GM19328 (cell line): ENCODE measurements at regions not wholly inside any gene's neighbourhood (a gene's known extent, or its start where the extent isn't known, plus 50 kb on each side); places are given as distances from the start of the nearest gene placed in this dataset.
A peak's percentile ranks its signal among the peaks of the same experiment; 100 is the strongest.

Experiments used
- ATAC-seq: cut with Tn5 transposase; IDR thresholded peaks from one replicate; pipeline ENCODE4 v1.9.1; 2021; ENCODE audit warnings: mild to moderate bottlenecking, moderate library complexity; ENCODE audit not compliant: unreplicated experiment

DNA sequence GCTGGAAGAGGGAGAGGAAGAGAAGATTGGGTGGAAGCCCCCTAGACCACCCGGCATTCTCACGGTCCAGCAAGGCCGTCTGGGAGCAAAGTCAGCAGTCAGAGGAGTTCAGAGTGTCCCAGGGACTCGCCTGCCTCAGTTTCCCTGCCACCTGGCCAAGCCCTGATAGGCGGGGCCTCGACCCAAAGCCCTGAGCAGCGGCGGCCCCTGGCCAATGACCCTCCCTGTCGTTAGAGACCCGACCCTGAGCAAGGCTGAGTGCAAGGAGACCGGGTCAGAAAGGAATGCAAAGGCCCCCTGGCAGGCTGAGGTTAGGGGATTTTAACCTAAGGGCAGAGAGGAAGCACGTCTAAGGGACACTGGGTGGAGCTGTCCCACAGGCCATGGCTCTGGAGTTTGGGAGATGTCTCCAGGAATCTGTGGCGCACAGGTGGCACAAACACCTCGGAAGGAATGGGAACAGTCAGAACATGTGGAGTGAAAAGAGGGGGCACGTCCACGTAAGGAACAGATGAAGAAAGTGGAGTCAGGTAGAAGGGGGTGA, 196.8 kb upstream of the PDE1C start:
- no peak for ATAC-seq

DNA sequence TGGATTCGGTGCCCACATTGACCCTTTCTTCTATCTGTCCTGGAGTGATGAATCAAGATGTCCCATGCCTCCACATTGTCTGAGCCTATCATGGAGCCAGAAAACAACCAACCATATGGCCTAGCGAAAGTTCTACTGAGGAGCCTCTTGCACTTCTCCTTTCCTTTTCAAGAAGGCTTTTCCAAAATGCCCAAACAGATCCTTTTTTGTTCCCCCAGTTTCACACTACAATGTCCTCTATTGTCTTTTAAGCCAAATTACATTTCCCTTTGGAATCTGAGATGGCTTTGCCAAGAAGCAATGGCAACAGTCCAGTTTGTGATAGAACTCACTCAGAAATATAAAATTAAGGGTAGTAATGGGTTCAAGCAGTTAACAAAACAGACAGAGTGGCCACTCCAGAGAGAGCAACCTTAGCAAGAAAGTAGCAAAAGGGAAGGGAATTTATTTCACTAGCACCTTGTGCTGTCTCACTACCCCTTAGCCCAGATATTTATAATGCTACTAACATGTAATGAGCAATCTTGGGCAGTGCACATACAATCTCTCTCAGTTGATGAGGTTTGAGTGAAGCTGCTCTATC, 194.6 kb upstream of the PDE1C start:
- no peak for ATAC-seq

DNA sequence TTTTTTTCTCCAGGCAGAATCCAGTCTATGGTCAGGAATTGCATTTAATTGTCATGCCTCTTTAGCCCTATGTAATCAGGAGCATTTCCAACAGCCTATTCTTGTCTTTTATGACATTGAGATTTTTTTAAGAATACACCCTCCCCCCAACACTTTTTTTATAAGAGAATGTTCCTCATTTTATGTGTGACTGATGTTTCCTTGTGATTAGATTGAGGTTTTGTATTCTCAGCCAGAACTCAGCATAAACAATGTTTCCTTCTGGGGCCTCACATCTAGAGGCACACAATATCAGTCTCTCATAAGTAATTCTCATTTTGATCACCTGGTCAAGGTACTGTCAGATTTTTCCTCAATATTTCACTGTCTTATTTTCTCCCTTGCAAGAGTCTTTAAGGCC, 193.4 kb upstream of the PDE1C start:
- ATAC-seq: no peak

DNA sequence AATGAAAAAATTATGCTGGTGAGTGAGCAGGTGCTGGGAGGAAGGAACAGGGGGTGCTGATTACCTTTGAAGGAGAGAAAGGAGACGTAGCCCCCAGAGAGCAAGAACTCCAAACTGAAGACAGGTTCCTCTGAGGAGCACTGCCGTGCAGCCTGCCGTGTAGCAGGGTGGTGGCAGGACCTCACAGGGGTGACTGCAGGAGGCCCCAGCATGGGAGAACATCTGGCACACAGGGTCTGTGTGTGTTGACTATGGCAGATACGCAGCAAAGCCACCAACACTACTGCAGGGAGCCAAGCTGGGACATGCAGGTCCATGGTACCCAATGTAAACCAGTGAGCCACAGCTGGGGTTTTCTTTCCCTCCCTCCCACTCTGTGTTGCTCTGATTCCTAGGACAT, 192.1 kb upstream of the PDE1C start:
- no peak for ATAC-seq

DNA sequence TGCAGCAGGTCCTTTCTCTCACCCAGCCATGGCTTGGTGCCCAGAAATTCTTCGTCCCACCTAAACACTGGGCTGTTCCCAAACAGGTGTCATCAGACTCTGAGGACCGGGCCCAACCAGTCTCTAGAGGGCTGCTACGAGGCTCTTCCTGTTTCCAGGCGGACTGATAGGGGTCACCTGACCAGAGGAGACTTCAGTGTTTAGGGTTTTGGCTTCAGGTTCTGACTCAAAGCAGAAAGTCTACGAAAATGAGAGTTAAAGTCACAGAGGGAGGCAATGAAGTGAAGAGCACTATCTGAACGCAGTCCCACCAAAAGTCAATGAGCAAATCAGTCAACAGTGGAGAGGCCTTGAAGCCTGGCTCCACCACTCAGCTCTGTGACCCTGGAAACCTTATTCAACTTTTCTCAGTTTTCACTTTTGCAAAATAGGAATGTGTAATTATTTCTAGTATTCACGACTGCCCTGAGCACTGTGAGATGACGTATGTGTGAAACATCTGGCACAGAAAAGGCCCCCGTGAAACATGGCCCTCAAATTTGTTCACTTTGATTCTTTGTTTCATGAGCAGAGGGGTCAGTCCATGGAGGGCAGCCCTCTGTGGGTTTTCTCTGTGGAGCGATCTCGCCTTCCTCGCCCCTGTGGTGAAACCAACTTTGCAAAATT, 189.9 kb upstream of the PDE1C start:
- peak; percentile 89 for ATAC-seq

DNA sequence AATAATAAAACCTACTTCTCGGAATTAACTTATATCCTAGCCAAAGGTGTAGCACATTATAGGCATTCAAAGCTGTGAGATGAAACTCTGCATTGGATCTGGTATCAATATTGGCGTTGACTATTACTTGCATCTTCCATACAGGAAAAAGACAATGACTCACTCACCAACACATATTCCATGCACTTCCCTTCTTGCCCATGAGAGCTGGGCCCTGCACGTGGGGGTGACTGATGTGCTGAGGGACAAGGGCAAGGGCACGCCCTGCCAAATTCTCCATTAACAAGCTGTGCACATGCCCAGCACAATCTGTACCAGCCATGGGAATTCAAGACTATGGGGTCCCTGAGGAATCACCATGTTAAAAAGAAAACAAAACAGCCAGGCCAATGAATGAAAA, 188.1 kb upstream of the PDE1C start:
- no peak for ATAC-seq

DNA sequence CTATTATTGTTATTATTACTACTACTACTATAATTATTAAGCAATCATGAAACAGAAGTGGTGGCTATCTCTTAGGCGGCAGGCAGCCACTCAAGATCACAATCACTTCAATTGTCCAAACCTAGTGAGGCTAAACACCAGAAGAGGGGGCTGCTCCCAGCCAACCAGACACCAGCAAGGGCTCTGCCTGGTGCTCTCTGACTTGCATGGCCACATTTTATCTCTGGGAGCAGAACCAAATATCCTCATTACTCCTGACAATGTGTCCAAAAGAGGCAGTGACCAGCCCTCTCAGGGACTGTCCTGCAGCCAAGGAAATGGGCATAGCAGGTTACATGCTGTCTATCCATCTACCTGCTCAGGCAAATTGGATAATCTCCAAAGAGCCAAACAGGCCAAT, 187.4 kb upstream of the PDE1C start:
- ATAC-seq: no peak

DNA sequence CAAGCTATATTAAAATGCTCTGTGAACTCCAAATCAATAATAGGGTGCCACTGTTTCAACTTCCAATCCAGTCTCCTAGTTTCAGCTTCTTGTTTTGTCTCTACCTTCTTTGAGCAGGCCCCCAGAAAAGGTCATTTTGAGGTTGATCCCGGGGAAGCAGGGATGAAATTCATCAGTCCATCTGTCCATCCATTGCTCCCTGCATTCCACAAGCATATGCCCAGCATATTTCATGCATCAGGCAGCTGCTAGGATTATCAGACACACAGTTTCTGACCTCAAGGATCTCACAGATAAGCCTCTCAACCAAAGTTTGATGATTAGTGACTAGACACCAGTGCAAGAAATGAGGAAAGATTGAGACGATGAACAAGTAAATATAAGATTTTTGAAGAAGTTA, 186.6 kb upstream of the PDE1C start:
- no peak for ATAC-seq

DNA sequence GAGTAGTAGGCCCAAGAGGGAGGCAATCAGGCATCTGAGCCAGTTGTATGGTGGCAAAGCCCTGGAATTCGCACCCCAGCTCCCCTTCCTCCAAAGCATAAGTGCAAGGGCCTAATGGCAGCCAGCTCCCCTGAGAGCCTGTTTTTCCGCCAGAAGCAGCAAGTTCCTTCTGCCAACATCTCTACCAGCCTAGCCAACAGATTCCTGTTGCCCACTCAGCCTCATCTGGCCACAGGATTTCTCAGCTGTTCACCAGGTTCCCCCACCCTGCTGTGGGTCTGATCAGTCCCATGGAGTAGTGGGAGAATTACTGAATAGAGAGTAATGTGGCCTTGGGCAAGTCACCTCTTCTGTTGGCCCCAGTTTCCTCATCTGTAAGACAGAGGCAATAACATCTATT, 186.2 kb upstream of the PDE1C start:
- no peak for ATAC-seq

DNA sequence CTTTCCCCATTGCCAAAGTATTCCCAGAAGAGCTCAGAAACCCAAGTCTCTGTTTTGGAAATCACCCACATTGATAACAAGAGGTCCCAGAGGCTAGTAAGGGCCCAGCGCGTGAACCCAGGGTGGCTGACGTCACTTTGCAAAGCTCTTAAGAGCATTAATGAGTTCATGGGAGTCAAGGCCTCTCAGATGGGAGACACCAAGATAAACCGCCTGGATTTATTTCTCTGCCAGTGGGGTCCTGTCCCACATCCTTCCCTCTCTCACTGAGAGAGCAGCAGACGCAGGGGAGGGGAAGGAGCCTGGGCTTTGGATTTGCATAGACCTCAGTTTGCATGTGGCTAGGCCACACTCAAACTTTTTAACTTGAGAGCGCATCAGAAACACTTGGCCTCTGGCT, 184.8 kb upstream of the PDE1C start:
- ATAC-seq: peak; percentile 58

DNA sequence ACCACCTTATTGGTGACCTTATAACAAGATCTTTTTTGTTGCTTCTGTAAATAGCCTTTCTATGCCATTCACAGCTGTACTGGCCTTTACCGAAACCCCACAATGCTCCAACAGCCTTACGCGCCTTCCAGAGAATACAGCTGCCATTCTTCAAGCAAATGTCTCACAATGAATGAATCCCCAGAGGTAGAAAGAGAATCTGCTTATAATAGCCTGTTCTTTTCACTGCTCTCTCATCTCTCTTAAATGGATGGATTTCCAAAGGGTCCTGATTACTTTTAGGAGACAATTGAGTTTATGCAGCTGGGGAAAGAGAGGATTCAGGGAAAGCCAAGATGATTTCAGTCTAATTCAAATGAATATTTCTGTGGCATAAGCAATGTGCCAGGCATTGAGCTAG, 183.1 kb upstream of the PDE1C start:
- ATAC-seq: no peak

DNA sequence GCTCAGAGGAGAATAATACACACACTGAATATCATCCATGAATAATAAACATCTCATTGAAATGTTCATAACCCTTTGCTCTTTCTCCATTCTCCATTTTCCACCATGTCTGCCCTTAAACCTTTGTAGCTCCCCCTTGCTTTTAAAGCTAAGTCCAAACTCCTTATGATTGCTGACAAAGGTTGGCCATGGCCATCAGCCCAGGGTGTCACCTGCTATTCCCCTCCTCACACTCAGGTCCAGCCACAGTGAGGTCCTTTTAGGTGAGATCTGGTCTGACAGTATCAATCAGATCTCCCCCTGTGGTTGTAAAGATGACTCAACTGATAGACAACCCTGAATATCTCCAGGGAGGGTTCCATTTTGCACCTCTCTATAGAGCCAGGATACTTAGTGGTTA, 181.5 kb upstream of the PDE1C start:
- ATAC-seq: no peak

DNA sequence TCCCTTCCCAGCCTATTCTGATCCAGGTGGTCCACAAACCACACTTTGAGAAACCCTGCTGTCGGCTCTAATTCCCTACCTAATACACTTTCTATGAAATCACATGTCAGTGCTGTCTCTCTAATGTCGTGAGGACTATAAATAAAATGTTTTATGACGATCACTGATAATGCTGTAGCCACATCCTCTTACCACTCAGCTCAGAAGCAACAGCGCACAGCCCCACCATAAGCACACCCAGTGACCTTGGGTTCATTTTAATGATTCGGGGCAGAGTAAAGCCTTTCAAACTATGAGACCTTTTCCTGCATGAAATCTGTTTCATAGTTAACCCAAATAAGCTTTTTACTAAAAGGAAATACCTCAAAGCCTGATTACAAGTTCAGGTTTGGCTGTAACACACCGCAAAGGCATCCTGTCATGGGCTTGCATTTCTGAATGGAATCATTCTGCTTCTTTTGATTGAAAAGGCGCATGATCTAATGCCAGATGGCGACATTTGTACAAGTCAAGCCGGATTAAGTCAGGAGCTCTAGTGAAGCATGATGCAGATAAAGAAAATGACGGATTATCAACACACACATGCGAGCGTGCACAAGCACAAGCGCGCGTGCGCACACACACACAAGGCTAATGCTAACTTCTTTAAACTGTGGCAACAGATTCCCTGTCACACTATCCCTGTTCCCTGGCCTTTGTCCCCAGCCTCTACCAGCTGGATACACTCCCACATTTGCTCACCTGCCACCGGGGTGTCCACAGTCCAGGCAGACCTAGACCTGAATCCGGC, 180.5 kb upstream of the PDE1C start:
- no peak for ATAC-seq

DNA sequence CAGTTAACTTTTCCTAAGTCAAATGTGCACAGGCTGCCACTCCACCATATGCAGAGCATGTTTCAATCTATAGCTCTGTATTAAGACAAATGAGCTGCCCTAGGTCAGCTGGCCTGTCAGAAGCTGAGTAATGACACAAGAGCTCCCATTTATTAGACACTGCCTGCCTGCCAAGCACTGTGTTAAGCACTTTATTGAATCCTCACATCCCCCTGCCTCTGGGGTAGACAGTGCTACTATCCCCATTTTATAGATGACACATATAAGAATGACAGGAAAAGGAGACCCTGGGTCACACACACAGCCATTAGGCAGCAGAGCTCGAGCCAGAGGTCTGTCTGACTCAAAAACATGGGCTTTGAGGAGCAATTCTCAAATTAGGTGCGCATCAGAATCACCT, 179.8 kb upstream of the PDE1C start:
- no peak for ATAC-seq

DNA sequence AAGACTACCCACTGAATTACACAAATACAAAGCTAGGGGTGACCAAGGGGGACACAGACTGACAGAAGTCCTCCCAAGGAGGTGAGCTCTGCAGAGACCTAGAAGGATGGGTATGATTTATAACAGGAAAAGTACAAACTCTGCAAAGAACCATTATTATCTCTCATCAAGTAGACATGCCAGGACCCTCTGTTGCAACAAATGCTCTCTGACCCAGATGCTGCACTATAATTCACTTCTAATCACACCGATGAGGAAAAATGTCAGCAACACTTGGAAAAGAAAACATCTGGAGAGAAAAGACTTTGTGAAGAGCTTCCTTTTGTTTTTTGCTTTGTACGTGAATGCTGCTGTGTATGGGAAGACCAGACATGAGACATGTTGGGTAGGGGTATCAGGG, 178.3 kb upstream of the PDE1C start:
- no peak for ATAC-seq

DNA sequence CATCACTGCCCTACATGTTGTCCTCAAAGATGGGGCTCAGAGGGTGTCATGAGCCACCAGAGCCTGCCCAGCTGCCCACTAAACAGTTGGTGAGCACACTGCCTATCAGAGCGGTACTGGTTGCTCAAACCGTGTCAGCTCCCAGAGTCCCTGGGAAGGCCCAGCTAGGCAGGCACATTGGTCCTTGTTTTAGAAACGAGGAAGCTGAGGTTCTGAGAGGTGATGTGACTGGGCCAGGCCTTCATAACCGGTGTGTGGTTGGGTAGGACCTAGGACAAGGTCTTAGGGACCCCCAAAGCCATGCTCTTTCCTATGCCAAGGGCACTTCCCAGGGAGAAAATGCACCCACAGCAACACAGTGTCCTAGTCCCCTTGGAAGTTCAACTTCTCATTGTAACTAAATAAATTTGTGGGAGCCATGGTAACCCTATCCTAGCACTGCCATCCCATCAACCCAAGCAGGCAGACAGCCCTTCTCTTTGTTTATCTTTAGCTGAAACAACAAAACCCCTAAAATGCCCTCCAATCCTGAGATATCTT, 174.7 kb upstream of the PDE1C start:
- ATAC-seq: no peak

DNA sequence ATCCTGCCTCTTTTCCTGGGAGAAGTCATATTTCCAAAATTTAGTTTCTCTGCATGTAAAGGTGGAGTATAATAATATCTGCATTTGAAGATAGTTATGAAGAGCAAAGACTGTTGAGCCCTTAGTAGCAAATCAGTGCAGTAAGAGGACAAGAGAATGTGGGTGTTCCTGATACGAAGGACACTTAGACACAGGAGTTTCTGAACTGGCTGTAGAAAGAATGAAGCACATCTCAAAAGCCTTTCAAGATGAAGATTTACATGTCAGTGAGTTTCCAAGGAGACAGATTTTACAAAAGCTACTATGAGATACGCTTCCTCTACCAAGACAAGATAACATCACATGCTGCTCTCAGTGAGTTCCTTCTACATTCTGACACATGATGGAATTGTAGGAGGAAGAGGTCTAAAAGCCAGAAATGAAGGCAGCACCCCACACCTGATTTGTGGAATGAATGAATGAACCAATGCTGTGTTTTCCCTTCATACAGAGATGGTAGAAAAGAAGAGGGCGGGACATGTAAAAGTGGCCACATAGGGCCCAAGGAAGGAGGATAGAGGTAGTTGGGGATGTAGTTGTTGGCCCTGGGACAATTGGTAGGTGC, 173.6 kb upstream of the PDE1C start:
- no peak for ATAC-seq

DNA sequence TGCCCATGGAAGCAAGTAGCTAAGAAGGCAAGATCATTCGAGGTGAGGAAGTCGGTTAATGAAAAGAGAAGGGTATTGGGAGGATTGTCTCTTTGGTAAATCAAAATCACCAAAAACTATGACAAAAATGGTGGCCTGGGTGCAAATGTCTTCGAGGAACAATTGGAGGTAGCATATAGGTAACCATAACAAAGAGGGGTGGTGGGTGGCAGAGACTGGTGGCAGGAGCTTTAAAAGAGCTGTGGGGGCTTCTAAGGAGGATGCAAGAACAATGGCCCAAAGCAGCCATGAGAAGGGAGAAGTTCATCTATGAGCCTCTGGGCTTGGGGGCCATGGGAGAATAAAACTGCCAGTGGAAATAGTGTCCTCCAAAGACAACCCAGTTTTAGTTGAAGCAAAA, 172.2 kb upstream of the PDE1C start:
- no peak for ATAC-seq

DNA sequence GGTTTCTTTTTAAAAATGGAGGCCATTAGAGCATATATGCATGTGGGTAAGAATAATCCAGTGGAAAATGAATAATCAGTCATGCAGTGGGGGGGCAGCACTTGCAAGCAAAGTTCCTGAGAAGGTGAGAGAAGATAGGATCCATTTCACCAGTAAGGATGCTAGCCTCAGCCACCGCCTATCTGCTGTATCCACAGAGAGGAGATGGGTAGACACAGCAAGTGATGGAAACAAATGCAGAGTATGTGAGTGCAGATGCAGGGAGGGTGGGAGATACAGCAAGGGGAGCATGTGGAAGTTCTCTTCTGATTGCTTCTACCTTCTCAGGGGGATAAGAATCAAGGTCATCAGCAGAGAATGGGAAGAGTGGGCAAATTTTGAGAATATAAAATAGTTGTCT, 171.4 kb upstream of the PDE1C start:
- no peak for ATAC-seq

DNA sequence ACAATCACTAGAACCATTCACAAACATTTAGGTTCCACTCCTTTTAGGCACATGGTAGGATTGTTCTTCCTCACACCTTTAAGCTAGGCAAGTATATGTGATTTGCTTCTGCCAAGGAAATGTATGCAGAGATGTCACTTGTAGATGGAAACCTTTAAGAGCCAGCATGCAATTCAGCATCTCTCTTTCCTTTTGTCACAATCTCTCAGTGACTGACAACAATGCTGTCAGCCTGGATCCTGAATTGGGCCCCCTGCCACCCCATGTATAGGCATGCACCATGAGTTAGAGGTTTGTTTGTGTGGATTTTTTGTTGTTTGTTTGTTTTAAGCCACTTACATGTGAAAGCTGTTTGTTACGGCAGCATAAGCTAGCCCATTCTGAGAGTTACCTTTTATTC, 169.6 kb upstream of the PDE1C start:
- no peak for ATAC-seq

DNA sequence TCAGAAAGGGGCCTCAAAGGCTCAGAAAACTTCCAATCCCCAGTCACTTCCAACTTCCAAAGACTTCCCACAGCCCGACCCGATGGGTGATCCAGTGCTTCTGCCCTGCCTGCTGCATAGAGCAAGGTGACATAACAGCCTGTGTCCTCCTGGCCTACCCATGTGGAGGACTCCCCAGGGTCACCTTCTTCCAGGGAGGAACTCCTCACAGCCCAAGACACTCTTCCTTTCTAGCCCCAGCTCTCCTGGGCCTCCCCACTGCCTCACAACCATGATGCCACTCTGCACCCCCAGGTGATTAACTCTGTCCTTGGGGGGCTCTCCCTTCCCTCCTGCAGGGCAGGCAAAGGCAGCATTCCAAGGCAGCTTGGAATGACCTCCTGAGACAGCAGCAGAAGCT, 158.4 kb upstream of the PDE1C start:
- no peak for ATAC-seq
